Spleen (tissue), 11 donors: ENCODE measurements at regions not wholly inside any gene's neighbourhood (a gene's known extent, or its start where the extent isn't known, plus 50 kb on each side); places are given as distances from the start of the nearest gene placed in this dataset.

Experiments
- DNase-seq: peaks from one replicate; pipeline ENCODE4 v3.0.0-alpha.2; 2020
- H3K27ac ChIP-seq, 8 donors: fragments of 200-600 bp; sonication (generic) in 7 of 8; 1 replicate in 4 of 8; 2 replicates in 4 of 8; pipeline versions ENCODE4 v1.5.0 to v1.8.0; 2016 to 2021; ENCODE audit warnings: inconsistent platforms in 4 of 8, mild to moderate bottlenecking in 4 of 8, moderate library complexity in 1 of 8
- H3K27me3 ChIP-seq, 7 donors: fragments of 200-600 bp; sonication (generic) in 6 of 7; replicated peaks in 1 of 7; 1 replicate in 4 of 7; 2 replicates in 3 of 7; pipeline versions ENCODE4 v1.5.0 to v1.8.0; 2016 to 2021; ENCODE audit warnings: inconsistent platforms in 3 of 7, mild to moderate bottlenecking in 1 of 7
- H3K36me3 ChIP-seq, 6 donors: fragments of 200-600 bp; sonication (generic) in 5 of 6; 1 replicate in 4 of 6; 2 replicates in 2 of 6; pipeline versions ENCODE4 v1.5.0 to v1.8.0; 2016 to 2021; ENCODE audit warnings: inconsistent platforms in 2 of 6
- H3K4me1 ChIP-seq, 6 donors: fragments of 200-600 bp; sonication (generic) in 5 of 6; 1 replicate in 3 of 6; 2 replicates in 3 of 6; pipeline versions ENCODE4 v1.5.0 to v1.8.0; 2016 to 2021; ENCODE audit warnings: inconsistent platforms in 3 of 6
- H3K4me3 ChIP-seq, 8 donors: fragments of 200-600 bp; sonication (generic) in 7 of 8; 1 replicate in 4 of 8; 2 replicates in 4 of 8; pipeline versions ENCODE4 v1.5.0 to v1.8.0; 2016 to 2021; ENCODE audit warnings: inconsistent platforms in 4 of 8, mild to moderate bottlenecking in 4 of 8, moderate library complexity in 2 of 8
- H3K9me3 ChIP-seq, 8 donors: fragments of 200-600 bp; sonication (generic) in 7 of 8; 1 replicate in 4 of 8; 2 replicates in 4 of 8; pipeline versions ENCODE4 v1.5.0 to v1.8.0; 2016 to 2021; ENCODE audit warnings: inconsistent platforms in 4 of 8
- CTCF ChIP-seq, 11 experiments: fragments of 200-600 bp in 7 of 11; fragments of 450-650 bp in 4 of 11; sonication (generic) in 4 of 11; IDR thresholded peaks in 8 of 11; conservative IDR thresholded peaks in 3 of 11; 1 replicate in 7 of 11; 2 replicates in 4 of 11; pipeline versions ENCODE4 v1.4.0 to v1.8.0; 2016 to 2021; ENCODE audit warnings: antibody characterized with exemption in 11 of 11, inconsistent platforms in 4 of 11, mild to moderate bottlenecking in 1 of 11
- POLR2A ChIP-seq, 3 donors: fragments of 450-650 bp; IDR thresholded peaks; one replicate each; pipeline ENCODE4 v1.5.1; 2017; ENCODE audit warnings: antibody characterized with exemption in 3 of 3, mild to moderate bottlenecking in 1 of 3
- POLR2AphosphoS5 ChIP-seq, 3 donors: sonication (generic); formaldehyde crosslinking; IDR thresholded peaks; one replicate each; pipeline ENCODE4 v1.5.1; 2017; ENCODE audit warnings: antibody characterized with exemption in 3 of 3
- WGBS, 5 donors: extraction: QIAGEN DNeasy Blood & Tissue Kit in 3 of 5; methylation state at CpG; one replicate each; pipeline versions ENCODE4 v1.1.5 to v1.1.7; 2013 to 2018; 5-methylcytosine and 5-hydroxymethylcytosine counted together
- intact Hi-C: fragments of 100-400 bp; cut with DNase I; formaldehyde crosslinking; loops from one replicate; pipeline ENCODE4 v1.15.0; 2023; ENCODE audit warnings: low total_unique reads
- donor health status: healthy with polysubstance abuse.
- donor health status: DM: no; HTN: no; CAD: no; lungs with moderate emphysema.
- donor health status: DM: no; HTN: no; CAD: no.
- donor health status: Bipolar disorder and iron deficiency.
- donor health status: healthy.
- donor health status: DM: no; HTN: no; CAD: no.
- donor health status: DM: yes; HTN: yes; CAD: no.

GRCh38 chr22:22712666-22713365, 68.4 kb downstream of the GGTLC2 start:
- TF ChIP-seq POLR2A (IDR thresholded peaks at IDR 0.05) = no peak
- no peak for TF ChIP-seq POLR2AphosphoS5 (IDR thresholded peaks at IDR 0.05)
- no peak for TF ChIP-seq CTCF (IDR thresholded peaks at IDR 0.05 in 8 of 11, conservative IDR thresholded peaks at IDR 0.05 in 3 of 11)
- intact Hi-C loops = loop anchor here (10.0 kb wide), 1 partner anchor 172 kb away; the partner anchor contains the start of gene IGLL5
- H3K9me3 ChIP-seq = no peaks in the 10 kb centered on the region
- no peaks in the 10 kb centered on the region for H3K27me3 ChIP-seq
- no peak for DNase-seq
- H3K27ac ChIP-seq = peak overlapping the region in 1 of 8 donors; percentile 53
- peaks cover 0 to 45% (median 22%) of the 10 kb centered on the region in 6 donors for H3K4me1 ChIP-seq
- 58 to 79% (median 69%) methylated on average over 12 to 13 of the region's 13 CpGs for WGBS, 5 donors
- no peaks in the 10 kb centered on the region for H3K36me3 ChIP-seq
- no peak overlapping the region for H3K4me3 ChIP-seq

- no peaks in the 10 kb centered on the region for H3K36me3 ChIP-seq
- H3K27me3 ChIP-seq = no peaks in the 10 kb centered on the region
- no peaks in the 10 kb centered on the region for H3K9me3 ChIP-seq
- no peak for TF ChIP-seq POLR2AphosphoS5 (IDR thresholded peaks at IDR 0.05)
- TF ChIP-seq CTCF (IDR thresholded peaks at IDR 0.05 in 8 of 11, conservative IDR thresholded peaks at IDR 0.05 in 3 of 11) = no peak
- no peak for TF ChIP-seq POLR2A (IDR thresholded peaks at IDR 0.05)
- H3K4me1 ChIP-seq = peaks cover 0 to 48% (median 23%) of the 10 kb centered on the region in 6 donors
- intact Hi-C loops = loop anchor here (10.0 kb wide), 1 partner anchor 171 kb away; the partner anchor contains the start of gene IGLL5
- H3K27ac ChIP-seq = peak overlapping the region in 1 of 8 donors; percentile 53
- no peak for DNase-seq
- 89 to 100% (median 92%) methylated on average over 1 of the region's 1 CpG for WGBS, 5 donors
- H3K4me3 ChIP-seq = no peak overlapping the region
Observed at GRCh38 chr22:22713416-22713815, 69.0 kb downstream of the GGTLC2 start.

GRCh38 chr22:22714600-22715335, 70.4 kb downstream of the GGTLC2 start:
- no peak for DNase-seq
- WGBS, 5 donors = 60 to 71% (median 64%) methylated on average over 7 of the region's 7 CpGs
- Histone ChIP-seq H3K4me1 (peaks cover 0 to 52% (median 25%) of the 10 kb centered on the region in 6 donors), H3K9me3 (no peaks in the 10 kb centered on the region), H3K4me3 (no peak overlapping the region), H3K27me3 (no peaks in the 10 kb centered on the region), H3K36me3 (no peaks in the 10 kb centered on the region), H3K27ac (peak overlapping the region in 4 of 8 donors; percentile 8 to 65 (median 34))
- intact Hi-C loops = loop anchor here (10.0 kb wide), 1 partner anchor 170 kb away; the partner anchor contains the start of gene IGLL5
- TF ChIP-seq POLR2AphosphoS5 (IDR thresholded peaks at IDR 0.05) (peak in 1 of 3 donors; percentile 15), CTCF (IDR thresholded peaks at IDR 0.05 in 8 of 11, conservative IDR thresholded peaks at IDR 0.05 in 3 of 11) (no peak), POLR2A (IDR thresholded peaks at IDR 0.05) (no peak)
